Occipital lobe (tissue), 1 donor: ENCODE measurements at regions not wholly inside any gene's neighbourhood (a gene's known extent, or its start where the extent isn't known, plus 50 kb on each side); places are given as distances from the start of the nearest gene placed in this dataset.
"Not testable (repeated sequence)": the region's sequence is repeated elsewhere in the genome, so short reads cannot be mapped to it uniquely, and the experiment has no call there.

Experiments used
- DNase-seq: peaks from one replicate; lab custom pipeline; 2025; lab: John Stamatoyannopoulos, UW

GRCh38 chr4:189586908-189587632, 353.6 kb upstream of the FRG1 start:
- not testable (repeated sequence) for DNase-seq

GRCh38 chr4:189589201-189589600, 351.5 kb upstream of the FRG1 start:
- not testable (repeated sequence) for DNase-seq

- no peak for DNase-seq
Observed at GRCh38 chr4:189592890-189593289, 347.8 kb upstream of the FRG1 start.

- DNase-seq: no peak
Observed at GRCh38 chr4:189597341-189597740, 343.3 kb upstream of the FRG1 start.

- DNase-seq: no peak
Observed at GRCh38 chr4:189600264-189600663, 340.4 kb upstream of the FRG1 start.

GRCh38 chr4:189600718-189601435, 339.8 kb upstream of the FRG1 start:
- DNase-seq: no peak

GRCh38 chr4:189602827-189603226, 337.8 kb upstream of the FRG1 start:
- not testable (repeated sequence) for DNase-seq

- not testable (repeated sequence) for DNase-seq
Observed at GRCh38 chr4:189610571-189610970, 330.1 kb upstream of the FRG1 start.

- DNase-seq: no peak
Observed at GRCh38 chr4:189613207-189613606, 327.5 kb upstream of the FRG1 start.

- DNase-seq: no peak
Observed at GRCh38 chr4:189615217-189615663, 325.4 kb upstream of the FRG1 start.

- not testable (repeated sequence) for DNase-seq
Observed at GRCh38 chr4:189617741-189618140, 322.9 kb upstream of the FRG1 start.

- DNase-seq: not testable (repeated sequence)
Observed at GRCh38 chr4:189619441-189620250, 321.0 kb upstream of the FRG1 start.

GRCh38 chr4:189622574-189622973, 318.1 kb upstream of the FRG1 start:
- DNase-seq: not testable (repeated sequence)

GRCh38 chr4:189627041-189627440, 313.6 kb upstream of the FRG1 start:
- not testable (repeated sequence) for DNase-seq

- not testable (repeated sequence) for DNase-seq
Observed at GRCh38 chr4:189629733-189630132, 310.9 kb upstream of the FRG1 start.

GRCh38 chr4:189630913-189631567, 309.6 kb upstream of the FRG1 start:
- not testable (repeated sequence) for DNase-seq

GRCh38 chr4:189631568-189631916, 309.1 kb upstream of the FRG1 start:
- not testable (repeated sequence) for DNase-seq

- not testable (repeated sequence) for DNase-seq
Observed at GRCh38 chr4:189650436-189650835, 290.2 kb upstream of the FRG1 start.

- not testable (repeated sequence) for DNase-seq
Observed at GRCh38 chr4:189653130-189653653, 287.5 kb upstream of the FRG1 start.

- DNase-seq: not testable (repeated sequence)
Observed at GRCh38 chr4:189653983-189654382, 286.7 kb upstream of the FRG1 start.

GRCh38 chr4:189654396-189654795, 286.3 kb upstream of the FRG1 start:
- DNase-seq: not testable (repeated sequence)
